ENCODE measurements at regions not wholly inside any gene's neighbourhood (a gene's known extent, or its start where the extent isn't known, plus 50 kb on each side); places are given as distances from the start of the nearest gene placed in this dataset.
"Not testable (repeated sequence)": the region's sequence is repeated elsewhere in the genome, so short reads cannot be mapped to it uniquely, and the experiment has no call there.

GRCh38 chr7:156545979-156546378 is 94.6 kb upstream of the RNF32 start:
- no peak for DNase-seq

- DNase-seq = no peak
Measured at GRCh38 chr7:156544919-156545715, 95.5 kb upstream of the RNF32 start.

- no peak for DNase-seq
Measured at GRCh38 chr7:156543699-156544598, 96.6 kb upstream of the RNF32 start.

- no peak for DNase-seq
Measured at GRCh38 chr7:156540619-156541165, 99.9 kb upstream of the RNF32 start.

GRCh38 chr7:156539999-156540398 is 100.6 kb upstream of the RNF32 start:
- DNase-seq = no peak

GRCh38 chr7:156537006-156537405 is 103.6 kb upstream of the RNF32 start:
- DNase-seq = no peak

- no peak for DNase-seq
Measured at GRCh38 chr7:156534925-156535324, 105.6 kb upstream of the RNF32 start.

GRCh38 chr7:156533964-156534363 is 106.6 kb upstream of the RNF32 start:
- DNase-seq = no peak

- no peak for DNase-seq
Measured at GRCh38 chr7:156533420-156533819, 107.2 kb upstream of the RNF32 start.

- no peak for DNase-seq
Measured at GRCh38 chr7:156532016-156532602, 108.5 kb upstream of the RNF32 start.

- DNase-seq = no peak
Measured at GRCh38 chr7:156529956-156530355, 110.6 kb upstream of the RNF32 start.

GRCh38 chr7:156527458-156527890 is 113.1 kb upstream of the RNF32 start:
- no peak for DNase-seq

GRCh38 chr7:156524818-156525597 is 115.6 kb upstream of the RNF32 start:
- no peak for DNase-seq

- DNase-seq = no peak
Measured at GRCh38 chr7:156523447-156524048, 117.0 kb upstream of the RNF32 start.

- DNase-seq = no peak
Measured at GRCh38 chr7:156522801-156523200, 117.8 kb upstream of the RNF32 start.

- DNase-seq = no peak
Measured at GRCh38 chr7:156519070-156519469, 121.5 kb upstream of the RNF32 start.

GRCh38 chr7:156518466-156518865 is 122.1 kb upstream of the RNF32 start:
- DNase-seq = no peak

- DNase-seq = not testable (repeated sequence)
Measured at GRCh38 chr7:156517858-156518257, 122.7 kb upstream of the RNF32 start.

- no peak for DNase-seq
Measured at GRCh38 chr7:156516791-156517378, 123.7 kb upstream of the RNF32 start.

GRCh38 chr7:156515911-156516790 is 124.4 kb upstream of the RNF32 start:
- no peak for DNase-seq

GRCh38 chr7:156514851-156515250 is 125.7 kb upstream of the RNF32 start:
- DNase-seq = no peak

Measured in activated CD4-positive, alpha-beta T cell treated with anti-CD3 and anti-CD28 coated beads, Interleukin-10, Interleukin-2, amounts not matched to agents 100 ng/mL and 50 ng/mL, durations not matched to agents 16 hours and 8 hours (primary cell).